ENCODE measurements at regions not wholly inside any gene's neighbourhood (a gene's known extent, or its start where the extent isn't known, plus 50 kb on each side); places are given as distances from the start of the nearest gene placed in this dataset.

DNA sequence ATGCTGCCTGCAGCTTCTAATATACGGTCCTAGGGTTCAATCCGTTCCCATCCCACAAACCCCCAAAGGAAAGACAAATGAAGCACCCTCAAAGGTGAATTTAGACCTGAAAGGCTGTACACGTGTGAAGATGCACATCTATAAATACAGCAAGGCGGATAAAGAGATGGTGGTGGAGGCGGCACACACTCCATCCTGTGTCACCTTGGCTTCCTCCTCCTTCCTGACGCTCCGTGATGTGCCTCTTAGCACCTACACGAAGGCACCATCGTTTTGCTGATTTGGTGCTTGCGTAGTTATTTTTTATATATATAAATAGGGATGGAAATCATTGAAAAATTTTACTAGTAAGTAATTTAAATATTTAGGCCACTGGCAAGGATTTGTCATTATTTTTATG lies 359.4 kb downstream of the NPHP4 start:
- TF ChIP-seq CTCF (IDR thresholded peaks at IDR 0.05): no peak
- TF ChIP-seq POLR2A (IDR thresholded peaks at IDR 0.05): no peak

All from prostate gland (tissue), 2 donors.